ENCODE measurements at regions not wholly inside any gene's neighbourhood (a gene's known extent, or its start where the extent isn't known, plus 50 kb on each side); places are given as distances from the start of the nearest gene placed in this dataset.

GRCh38 chr7:28266402-28266801 is 85.8 kb upstream of the JAZF1 start:
- TF ChIP-seq CTCF (IDR thresholded peaks at IDR 0.05): no peak
- TF ChIP-seq POLR2A (IDR thresholded peaks at IDR 0.05): no peak
